ENCODE measurements at regions not wholly inside any gene's neighbourhood (a gene's known extent, or its start where the extent isn't known, plus 50 kb on each side); places are given as distances from the start of the nearest gene placed in this dataset.

DNA sequence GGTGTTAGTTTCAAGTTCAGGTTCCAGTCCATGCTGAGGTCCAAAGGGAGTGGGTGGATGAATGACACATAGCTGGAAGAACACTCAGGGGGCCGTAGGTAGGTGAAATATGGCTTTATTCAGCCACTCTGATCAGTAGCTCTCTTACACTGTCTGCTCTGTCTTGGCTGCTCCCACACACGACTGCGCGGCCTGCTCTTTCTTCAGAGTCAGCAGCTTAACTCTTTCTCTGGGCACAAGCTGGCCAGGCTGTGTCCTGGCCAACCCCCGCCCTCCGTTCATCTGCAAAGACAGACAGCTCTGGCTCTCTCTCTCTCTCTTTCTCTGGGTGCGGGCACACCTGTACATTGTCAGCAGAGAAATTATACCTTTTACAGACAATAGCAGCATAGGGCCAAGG, 317.4 kb upstream of the SORCS1 start:
- no peak for DNase-seq (ENCODE audit: low read depth)
- TF ChIP-seq, protein P1, sequence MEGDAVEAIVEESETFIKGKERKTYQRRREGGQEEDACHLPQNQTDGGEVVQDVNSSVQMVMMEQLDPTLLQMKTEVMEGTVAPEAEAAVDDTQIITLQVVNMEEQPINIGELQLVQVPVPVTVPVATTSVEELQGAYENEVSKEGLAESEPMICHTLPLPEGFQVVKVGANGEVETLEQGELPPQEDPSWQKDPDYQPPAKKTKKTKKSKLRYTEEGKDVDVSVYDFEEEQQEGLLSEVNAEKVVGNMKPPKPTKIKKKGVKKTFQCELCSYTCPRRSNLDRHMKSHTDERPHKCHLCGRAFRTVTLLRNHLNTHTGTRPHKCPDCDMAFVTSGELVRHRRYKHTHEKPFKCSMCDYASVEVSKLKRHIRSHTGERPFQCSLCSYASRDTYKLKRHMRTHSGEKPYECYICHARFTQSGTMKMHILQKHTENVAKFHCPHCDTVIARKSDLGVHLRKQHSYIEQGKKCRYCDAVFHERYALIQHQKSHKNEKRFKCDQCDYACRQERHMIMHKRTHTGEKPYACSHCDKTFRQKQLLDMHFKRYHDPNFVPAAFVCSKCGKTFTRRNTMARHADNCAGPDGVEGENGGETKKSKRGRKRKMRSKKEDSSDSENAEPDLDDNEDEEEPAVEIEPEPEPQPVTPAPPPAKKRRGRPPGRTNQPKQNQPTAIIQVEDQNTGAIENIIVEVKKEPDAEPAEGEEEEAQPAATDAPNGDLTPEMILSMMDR (conservative IDR thresholded peaks at IDR 0.05; ENCODE audit: control insufficient read depth, insufficient read depth, low read depth, low read length) = no peak
- no peak overlapping the region for H3K4me3 ChIP-seq (ENCODE audit: control insufficient read depth, low read depth, low read length)

DNA sequence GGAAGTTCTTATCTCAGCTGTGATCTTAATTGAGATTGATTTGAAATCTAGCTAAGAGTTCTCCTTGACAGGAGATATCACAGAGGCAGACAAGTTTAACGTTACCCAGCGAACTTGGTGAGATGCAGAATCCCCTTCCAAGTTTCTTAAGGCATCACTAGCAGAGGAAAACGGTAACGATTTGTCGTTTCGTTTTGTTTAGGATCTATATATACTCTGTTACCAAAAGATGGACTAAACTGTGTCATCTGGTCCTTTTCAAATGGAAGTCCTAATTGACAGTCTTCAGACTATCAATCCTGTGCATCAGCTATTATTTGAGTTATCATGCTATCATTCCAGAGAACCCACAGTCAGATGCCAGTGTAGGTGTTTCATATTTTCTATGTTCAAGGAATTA, 316.7 kb upstream of the SORCS1 start:
- TF ChIP-seq, protein P1 (conservative IDR thresholded peaks at IDR 0.05; ENCODE audit: control insufficient read depth, insufficient read depth, low read depth, low read length) = no peak
- DNase-seq (ENCODE audit: low read depth) = no peak
- no peak overlapping the region for H3K4me3 ChIP-seq (ENCODE audit: control insufficient read depth, low read depth, low read length)

DNA sequence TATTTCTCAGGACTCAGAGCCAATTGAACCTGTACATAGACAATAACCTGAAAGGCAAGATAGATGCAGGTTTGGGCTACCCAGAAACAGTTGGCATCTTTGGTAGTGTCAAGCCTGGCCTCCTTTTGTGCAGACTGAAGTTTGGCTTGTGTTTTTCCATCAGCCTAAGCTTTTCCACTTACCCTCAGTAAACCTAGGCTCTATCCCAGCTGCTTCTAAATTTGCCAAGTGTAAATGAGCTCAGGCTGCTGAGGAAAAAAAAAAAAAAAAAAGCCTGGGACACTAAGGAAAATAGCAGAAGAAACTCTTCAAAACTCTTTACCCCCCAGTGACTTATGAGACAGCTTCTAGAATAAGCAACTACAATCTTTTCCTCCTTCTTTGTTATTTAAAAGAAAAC, 316.3 kb upstream of the SORCS1 start:
- TF ChIP-seq, protein P1 (conservative IDR thresholded peaks at IDR 0.05; ENCODE audit: control insufficient read depth, insufficient read depth, low read depth, low read length) = no peak
- H3K4me3 ChIP-seq (ENCODE audit: control insufficient read depth, low read depth, low read length) = no peak overlapping the region
- DNase-seq (ENCODE audit: low read depth) = no peak

DNA sequence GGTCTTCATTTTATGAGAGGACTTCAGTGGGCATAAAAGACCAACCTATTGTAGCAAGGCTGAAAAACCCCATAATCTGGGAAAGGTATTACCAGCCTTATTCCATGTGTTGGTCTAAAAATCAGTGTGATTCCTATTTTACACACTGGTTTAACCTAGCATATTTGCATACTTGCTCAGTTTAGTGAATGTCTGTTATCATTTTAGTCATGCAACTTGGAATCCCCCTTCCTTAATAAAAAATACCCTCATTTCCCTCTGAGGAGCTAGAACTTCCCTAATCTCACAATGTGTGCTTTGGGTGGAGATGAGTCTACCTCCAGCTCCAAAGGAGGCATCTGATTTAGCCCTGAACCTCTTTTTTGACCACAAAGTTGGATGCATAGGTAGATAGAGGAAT, 312.8 kb upstream of the SORCS1 start:
- TF ChIP-seq, protein P1 (conservative IDR thresholded peaks at IDR 0.05; ENCODE audit: control insufficient read depth, insufficient read depth, low read depth, low read length) = no peak
- DNase-seq (ENCODE audit: low read depth) = no peak
- no peak overlapping the region for H3K4me3 ChIP-seq (ENCODE audit: control insufficient read depth, low read depth, low read length)

DNA sequence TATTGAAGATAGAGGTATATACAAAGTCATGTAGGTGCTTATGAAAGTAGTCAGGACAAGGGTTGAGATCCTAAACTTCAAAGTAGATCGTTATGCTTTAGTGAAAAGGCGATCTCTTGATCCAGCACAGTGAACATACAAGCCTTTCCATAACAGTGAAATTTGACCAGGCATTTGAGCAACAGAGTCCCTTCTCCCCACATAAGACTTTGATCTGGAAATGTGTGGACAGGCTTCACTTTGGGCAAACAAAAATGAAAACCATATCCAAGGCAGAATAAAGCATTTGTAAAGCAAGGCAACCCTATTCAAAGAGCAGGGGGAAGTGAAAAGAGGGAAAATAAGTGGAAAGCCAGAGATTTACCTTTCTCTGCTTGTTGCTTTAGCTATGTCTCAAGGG, 311.9 kb upstream of the SORCS1 start:
- TF ChIP-seq, protein P1 (conservative IDR thresholded peaks at IDR 0.05; ENCODE audit: control insufficient read depth, insufficient read depth, low read depth, low read length) = no peak
- H3K4me3 ChIP-seq (ENCODE audit: control insufficient read depth, low read depth, low read length) = no peak overlapping the region
- no peak for DNase-seq (ENCODE audit: low read depth)

DNA sequence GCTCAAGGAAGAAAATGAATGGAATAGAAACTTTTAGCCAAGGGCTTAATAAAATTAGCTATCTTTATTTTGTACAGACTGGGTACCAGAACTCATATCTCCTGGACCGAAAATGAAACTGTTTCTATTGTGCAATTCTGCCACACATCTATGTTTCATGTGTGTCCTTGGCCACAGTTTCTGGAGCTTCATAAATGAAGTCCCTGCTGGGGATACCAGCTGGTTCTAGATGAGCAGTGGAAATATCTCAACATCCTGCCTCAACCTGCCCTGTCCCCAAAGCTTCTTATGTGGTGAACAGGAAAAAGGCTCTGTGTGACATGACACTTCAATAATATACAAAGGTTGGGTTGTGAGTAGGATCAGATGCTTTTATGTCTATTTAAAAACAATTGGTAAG, 310.1 kb upstream of the SORCS1 start:
- TF ChIP-seq, protein P1 (conservative IDR thresholded peaks at IDR 0.05; ENCODE audit: control insufficient read depth, insufficient read depth, low read depth, low read length) = no peak
- no peak overlapping the region for H3K4me3 ChIP-seq (ENCODE audit: control insufficient read depth, low read depth, low read length)
- DNase-seq (ENCODE audit: low read depth) = no peak

DNA sequence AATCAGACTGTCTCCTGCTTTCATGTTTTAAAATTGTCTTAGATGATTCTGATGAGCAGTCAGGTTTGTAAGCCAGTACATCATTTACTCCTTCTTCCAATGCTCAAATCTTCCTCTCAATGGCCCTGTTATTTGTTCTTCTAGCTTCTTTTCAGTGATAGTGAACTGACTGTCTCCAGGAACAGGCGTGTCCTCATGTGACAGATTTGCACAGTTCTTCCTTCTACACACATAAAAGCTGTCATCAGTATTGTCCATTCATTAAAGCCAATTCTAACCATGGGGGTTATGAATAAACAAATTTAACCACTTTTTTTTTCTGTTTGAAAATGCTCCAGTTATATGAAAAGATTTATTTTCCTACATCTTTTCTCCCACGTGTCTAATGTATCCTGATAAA, 308.7 kb upstream of the SORCS1 start:
- TF ChIP-seq, protein P1 (conservative IDR thresholded peaks at IDR 0.05; ENCODE audit: control insufficient read depth, insufficient read depth, low read depth, low read length) = no peak
- no peak overlapping the region for H3K4me3 ChIP-seq (ENCODE audit: control insufficient read depth, low read depth, low read length)
- no peak for DNase-seq (ENCODE audit: low read depth)

All from fibroblast of mammary gland (primary cell).